Activated CD4-positive, CD25-positive, alpha-beta regulatory T cell treated with anti-CD3 and anti-CD28 coated beads, Interleukin-2, amount 50 U/mL, for 72 hours (primary cell): ENCODE measurements at regions not wholly inside any gene's neighbourhood (a gene's known extent, or its start where the extent isn't known, plus 50 kb on each side); places are given as distances from the start of the nearest gene placed in this dataset.
A peak's percentile ranks its signal among the peaks of the same experiment; 100 is the strongest.
"Not testable (repeated sequence)": the region's sequence is repeated elsewhere in the genome, so short reads cannot be mapped to it uniquely, and the experiment has no call there.

Source experiments
- DNase-seq: peaks from one replicate; pipeline ENCODE4 v3.0.0; 2021

DNA sequence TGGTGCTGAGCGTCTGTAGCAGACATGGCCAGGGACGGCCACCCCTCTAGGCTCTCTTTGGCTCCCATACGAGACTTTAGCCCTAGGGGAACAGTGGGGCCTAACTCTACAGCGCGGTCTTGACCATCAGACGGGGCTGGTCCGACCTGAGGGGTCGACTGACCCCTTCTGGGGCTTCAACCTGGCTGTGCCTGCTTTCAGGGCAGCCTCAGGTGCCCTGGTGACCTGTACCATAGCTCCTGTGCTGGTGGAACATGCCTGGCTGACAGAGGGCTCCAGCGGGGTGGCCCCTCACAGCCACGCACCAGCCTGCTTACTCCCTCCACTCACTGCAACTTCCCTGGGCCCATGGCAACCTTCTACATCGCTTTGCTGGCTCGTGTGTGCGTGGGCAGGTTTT lies 423.4 kb upstream of the SEMA6A start:
- no peak for DNase-seq

DNA sequence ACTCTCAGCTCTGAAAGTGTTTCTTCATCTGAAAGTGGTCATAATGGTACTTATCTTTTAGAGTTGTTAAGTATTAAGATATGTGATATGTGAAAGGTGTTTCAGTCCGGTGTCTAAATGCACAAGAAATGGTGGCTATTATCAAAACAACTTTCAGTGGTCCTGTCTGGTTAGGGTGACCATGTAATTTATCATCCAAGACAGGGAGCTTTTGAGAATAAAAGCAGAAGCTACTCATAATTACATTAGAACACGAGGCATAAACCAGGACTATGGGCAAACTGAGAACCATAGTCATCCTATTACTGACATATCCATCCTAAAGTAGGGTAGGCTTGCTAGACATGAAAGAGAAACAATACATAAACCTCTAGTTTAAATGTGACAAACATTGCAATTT lies 418.1 kb upstream of the SEMA6A start:
- DNase-seq = no peak

DNA sequence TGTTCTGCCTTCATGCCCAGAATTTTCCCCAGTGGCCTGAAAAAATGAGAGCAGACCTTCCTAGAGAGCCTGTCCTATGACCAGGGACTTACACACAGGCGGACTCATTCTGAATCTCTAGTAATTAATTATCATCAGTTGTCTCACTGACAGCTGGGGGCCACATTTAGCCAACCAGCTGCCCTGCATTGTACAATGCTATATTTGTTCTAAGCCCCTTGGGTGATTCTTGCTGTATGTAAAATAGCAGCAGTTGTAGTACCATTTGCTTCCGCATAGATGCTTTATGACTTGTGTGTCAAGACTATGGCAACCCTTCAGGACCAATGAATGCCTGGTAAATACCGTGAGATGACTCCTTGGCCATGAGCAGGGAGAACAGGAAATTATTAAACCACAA lies 415.4 kb upstream of the SEMA6A start:
- no peak for DNase-seq

DNA sequence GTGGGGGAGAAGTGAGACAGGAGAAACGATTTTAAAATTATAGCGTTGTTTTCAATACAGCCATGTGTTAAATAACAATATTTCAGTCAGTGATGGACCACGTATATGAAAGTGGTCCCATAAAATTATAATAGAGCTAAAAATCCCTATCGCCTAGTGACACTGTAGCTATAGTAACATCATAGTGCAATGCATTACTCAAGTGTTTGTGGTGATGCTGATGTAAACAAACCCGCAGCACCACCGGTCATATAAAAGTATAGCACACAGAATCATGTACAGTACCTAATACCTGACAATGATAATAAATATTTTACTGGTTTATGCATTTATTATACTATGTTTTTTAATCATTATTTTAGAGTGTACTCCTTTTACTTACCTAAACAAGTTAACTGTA lies 407.4 kb upstream of the SEMA6A start:
- no peak for DNase-seq

DNA sequence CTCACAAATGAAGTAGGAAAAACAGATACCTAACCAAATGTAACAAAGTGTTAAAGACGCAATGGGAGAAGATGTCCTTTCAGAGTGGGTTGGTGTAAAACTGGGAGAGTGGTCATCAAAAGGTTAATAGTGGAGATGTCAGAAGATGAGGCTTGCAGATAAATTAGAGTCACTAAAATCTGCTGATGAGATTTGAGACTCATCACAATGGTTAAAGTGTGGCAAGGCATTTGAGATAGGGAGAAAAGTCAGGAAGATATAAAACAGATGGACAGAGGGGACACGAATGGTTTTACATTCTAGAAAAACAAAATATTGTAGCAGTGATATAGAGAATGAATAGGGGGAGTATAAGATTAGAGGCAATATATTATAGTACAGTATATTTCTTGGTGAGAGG lies 406.0 kb upstream of the SEMA6A start:
- no peak for DNase-seq

DNA sequence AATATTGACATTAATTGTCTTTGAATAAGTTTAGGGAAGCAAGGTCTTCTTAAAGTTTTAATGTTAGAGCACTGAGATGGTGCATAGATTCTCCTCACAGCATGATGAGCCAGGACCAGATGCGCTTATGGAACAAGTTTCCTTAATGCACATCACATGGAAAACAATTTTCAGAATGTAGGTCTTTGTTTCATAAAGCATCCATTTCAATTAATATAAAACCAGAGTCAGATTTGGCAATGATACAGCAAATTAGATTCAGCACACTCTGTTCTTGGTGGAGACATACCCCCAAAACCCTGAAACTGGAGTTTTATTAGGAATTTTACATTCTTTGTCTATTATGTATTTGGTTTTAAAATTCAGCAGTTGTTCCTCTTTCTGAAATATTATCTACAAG lies 402.1 kb upstream of the SEMA6A start:
- DNase-seq = no peak

DNA sequence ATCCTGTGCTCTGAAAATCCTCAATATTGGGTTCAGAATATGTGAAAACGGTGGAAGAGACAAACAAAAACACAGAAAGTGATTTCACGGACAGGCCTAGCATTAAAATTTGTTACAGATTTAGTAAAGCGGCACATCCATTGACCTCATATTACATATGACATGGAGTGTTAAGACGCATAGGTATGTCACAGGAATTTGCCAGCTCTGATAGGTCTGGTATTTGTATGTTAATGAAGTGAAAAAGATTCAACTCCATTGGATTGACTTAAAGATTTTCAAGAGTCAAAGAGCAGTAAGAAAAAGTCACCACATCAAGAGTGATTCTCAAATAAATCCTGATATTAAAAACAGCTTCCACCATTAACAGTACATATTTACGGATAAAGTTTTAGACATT lies 396.5 kb upstream of the SEMA6A start:
- no peak for DNase-seq

DNA sequence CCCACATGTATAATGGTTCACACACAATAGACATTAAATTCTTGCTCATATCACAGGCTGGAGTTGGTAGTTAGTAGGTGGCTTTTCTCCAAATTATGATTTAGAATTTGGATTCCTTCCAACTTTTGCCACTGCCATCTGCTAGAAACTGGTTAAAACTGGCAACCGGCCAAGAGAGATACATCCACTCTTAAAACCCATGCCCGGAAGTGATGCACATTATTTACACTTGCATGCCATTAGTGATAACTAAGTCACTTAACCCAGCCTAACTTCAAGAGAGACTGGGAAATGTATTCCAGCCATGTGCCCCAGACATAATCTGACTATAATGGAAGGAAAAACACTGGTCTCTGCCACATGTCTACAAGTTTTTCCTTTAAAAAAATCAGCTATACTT lies 395.7 kb upstream of the SEMA6A start:
- no peak for DNase-seq

DNA sequence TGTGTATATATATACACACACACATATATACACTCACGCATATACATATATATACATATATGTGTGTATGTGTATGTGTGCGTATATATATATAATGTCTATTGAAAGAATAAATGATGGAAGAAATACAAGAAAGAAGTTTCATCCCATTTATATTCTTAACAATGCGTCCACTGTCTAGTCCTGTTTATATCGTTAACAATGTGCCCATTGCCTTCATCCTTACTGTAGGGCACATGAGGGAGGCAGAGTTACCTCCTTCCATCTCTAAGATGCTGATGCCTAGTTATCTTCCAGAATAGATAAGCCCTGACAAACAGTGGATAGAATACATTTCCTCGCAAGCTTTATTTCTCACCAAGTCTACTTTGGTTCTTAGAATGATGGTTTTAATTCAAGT lies 389.8 kb upstream of the SEMA6A start:
- no peak for DNase-seq

DNA sequence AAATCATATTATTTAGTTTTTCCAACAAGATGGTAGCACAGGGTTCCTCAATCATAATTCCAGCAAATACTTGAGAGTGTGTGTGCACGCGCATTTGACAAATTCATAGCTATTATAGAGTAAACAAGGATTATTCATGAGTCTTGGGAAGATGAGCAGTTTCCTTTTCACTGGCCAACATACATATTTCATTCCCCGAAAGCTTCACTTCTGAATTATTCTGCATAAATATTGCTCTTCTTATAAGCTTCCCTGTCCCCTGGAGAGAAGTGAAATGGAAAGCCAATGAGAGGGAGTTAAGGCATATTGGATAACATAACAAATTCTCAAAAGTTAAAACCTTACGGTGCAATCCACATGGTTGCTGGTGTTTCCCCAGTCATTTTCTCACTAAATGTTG lies 386.4 kb upstream of the SEMA6A start:
- DNase-seq = no peak

DNA sequence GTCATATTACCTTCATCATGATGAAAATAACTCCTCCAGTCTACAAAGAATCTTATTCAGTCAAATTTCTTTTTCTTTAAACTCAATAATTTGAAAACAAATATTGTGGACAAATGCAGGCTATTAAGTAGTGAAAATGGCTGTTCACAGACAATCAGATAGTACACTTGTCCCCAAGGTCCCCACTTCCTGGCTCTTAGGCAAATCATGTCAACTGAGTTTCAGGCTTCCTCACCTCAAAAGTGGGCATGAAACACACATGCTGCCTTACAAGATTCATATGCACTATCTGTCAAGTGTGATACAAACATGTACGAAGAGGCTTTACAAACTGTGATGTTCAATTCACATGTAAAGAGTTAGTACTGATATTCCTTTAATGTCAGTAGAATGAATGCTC lies 385.2 kb upstream of the SEMA6A start:
- no peak for DNase-seq

DNA sequence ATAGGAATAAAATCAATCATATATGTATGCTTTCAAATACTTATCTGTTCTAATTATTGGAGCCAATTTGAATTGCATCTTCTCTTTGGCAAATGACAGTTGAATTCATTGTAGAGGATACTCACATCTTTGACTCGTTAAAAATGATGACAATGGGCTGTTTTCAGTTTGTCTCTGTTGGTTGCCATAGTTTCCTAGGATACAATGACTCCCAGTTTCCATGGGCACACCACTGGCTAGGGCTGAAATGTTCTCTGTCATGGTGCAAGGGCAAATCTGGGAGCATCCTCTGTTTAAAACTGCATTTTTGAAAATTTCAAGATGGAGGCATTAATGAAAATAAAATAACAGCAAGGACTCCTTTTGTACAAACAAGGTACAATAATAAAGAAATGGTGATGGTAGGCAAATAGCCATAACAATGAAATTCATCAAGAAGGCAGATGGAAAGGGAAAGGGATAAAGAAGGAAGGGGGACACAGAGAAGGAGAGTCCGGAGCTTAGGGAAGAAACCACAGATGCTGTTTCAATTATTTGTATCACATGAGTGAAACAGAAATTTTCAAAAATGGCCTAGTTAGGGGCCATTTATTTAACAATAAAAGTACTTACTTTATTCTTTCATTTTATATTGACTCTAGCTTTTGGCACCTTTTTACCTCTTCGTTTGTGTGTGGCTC lies 378.8 kb upstream of the SEMA6A start:
- DNase-seq = no peak

DNA sequence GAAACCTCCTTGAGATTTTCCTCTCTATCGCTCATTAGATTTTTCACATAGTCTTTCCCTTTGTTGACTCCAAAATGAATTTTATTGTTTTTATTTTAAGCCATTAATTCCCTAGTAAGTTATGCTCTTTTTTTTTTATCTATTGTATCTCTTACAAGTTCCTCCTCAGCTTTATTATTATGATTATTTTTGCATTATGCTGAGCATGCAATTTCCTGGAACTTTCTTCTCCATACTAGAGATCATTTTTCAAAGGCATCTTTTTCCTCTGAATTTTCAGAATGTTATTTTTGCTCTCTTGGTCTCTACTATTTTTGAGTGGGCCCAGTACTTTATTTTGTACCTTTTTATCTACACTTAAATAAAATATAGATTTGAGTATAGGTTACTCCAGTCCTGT lies 376.6 kb upstream of the SEMA6A start:
- DNase-seq = no peak

DNA sequence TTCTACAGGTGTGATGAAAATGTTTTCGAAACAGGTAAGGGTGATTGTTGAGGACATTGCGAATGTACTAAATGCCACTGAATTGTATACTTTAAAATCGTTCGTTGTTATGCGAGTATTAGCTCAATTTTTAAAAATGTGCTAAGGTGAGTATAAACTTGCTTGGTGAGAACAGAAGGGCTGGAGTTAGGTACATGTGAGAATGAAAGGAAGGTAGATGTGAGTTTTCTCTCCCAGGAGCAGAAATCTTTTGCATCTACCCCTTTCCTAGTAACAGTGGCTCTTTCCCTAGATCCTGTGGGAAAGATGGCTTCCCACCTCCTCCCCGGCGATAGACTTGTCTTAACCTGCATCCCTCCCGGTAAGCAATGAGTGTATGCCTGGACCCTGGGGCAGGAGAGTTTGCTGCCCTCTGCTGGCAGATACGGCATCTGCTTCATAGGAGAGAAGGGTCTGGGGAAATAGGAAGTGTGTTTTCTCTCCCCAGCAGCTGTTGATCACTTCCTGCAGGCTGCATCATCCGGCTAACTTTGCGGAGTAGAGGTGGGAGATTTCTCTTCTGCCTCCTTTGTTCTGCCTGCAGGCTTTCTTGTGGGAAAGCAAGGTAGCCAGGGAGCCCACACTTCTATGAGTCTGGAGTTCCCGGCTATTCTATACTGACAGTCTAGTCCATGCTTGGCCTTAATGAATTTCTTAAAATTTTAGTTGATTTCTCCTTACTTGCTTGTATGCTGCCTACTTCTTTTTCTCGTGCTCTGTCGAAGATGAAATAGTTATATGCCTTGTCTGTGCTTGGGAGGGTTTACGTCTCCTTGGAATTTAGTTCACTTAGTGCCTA lies 373.3 kb upstream of the SEMA6A start:
- peak; percentile 37 for DNase-seq

DNA sequence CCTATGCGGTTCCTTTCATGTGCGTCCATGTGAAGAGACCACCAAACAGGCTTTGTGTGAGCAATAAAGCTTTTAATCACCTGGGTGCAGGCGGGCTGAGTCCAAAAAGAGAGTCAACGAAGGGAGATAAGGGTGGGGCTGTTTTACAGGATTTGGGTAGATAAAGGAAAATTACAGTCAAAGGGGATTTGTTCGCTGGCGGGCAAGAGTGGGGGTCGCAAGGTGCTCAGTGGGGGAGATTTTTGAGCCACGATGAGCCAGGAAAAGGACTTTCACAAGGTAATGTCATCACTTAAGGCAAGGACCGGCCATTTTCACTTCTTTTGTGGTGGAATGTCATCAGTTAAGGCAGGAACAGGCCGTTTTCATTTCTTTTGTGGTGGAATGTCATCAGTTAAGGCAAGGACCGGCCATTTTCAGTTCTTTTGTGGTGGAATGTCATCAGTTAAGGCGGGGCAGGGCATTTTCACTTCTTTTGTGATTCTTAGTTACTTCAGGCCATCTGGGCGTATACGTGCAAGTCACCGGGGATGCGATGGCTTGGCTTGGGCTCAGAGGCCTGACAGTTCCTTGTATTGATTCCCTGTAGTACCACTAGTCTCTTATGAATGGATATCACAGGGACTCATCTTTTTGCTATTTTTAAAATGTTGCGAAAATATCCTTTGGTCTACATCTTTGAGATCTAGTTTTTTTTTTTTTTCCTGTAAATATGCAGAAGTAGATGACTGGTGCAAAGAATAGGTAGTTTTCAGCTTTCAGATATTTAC lies 371.2 kb upstream of the SEMA6A start:
- DNase-seq = not testable (repeated sequence)

DNA sequence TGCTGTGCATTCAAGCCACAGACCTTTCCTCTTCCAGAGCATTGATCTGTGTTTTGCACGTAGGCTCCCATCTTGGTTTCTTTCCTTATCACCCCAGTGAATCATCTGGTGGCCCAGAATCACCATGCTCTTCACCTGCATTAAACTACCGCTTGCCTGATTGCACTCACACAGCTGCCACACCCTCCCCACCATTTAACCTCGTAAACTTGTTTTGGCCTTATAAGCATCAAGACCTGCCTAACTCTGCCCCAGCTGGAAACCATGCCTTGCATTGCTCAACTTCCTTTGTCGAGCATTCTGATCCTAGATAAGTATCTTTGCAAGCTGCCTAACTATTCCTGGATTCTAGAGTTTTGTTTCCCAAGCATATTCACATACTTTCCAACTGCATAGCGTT lies 369.6 kb upstream of the SEMA6A start:
- DNase-seq = no peak

DNA sequence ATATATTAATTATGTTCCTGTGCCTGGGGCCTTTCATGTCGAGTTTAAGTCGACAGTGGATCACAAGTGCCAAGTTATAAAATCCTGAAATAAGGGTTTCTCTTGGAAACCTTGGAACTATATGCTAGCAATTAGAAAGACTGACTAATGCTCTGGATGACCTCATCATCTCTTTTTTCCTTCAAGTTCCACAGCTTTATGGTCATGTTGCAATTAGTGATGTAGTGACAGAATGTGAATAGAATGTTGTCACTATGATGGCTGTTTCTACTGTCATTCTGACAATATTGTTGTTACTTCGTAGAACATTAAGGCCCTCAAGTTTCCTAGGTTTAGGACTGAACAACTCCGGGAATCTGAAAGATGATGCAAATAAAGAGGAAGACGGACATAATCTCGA lies 368.0 kb upstream of the SEMA6A start:
- DNase-seq = no peak

DNA sequence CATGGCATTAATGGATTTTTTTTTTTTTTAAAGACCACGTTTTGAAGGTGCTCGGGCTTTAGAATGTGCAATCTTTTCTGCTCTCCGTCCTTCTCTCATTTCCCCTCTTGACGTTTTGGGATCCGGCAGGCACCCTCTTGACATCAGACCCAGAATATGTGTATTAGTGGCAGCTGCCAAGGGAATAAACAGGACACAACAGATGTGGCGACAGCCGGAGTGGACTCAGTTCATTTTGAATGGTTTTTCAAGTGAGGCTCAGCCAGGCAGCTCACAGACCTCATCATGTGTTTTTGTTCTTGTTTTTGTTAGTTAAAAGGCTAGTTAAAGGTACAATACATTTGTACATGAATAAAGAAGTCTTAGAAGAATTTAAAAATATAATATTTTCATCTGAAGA lies 365.0 kb upstream of the SEMA6A start:
- DNase-seq = no peak

DNA sequence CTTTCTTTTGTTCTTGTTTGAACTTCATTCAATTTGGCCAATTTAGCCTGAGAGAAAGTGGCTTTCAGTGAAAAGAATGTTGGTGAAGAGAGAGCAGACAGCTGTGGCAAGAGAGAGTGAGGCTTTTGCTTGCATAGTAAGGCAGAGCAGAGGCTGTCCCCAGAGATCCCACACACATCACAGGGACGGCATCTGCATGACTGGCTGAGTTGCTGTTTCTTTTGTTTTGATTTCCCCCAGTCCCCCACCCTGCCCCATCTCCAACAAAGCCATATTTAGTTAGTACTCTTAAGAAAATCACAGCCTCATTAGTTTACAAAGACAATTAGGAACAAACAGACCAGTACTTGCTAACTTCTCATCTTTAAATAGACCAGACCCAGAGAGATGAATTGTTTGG lies 363.9 kb upstream of the SEMA6A start:
- DNase-seq = no peak

DNA sequence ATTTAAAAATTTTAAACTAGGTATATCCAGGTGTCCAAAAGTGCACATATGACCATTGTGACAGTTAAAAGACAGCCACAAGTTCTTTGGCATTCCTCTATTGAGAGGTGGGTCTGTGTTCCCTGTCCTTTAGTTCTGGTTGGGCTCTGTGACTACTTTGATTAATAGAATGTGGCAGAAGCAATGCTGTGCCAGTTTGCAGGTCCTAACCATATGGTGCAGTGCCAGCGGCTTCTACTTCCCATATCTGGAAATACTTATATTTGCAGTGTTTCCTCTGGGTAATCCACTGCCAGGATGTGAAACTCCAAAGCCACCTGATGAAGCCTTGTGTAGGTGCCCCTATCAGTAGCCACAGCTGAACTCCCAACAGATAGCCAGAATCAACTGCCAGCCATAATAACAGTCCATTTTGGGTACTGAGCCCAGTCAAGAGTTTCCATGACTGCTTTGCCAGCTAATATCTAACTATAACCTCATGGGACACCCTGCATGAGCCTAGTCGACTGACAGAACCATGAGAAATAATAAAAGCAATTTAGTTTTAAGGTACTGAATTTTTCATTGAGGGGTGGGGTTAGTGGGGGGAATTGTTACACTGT lies 361.0 kb upstream of the SEMA6A start:
- DNase-seq = no peak

DNA sequence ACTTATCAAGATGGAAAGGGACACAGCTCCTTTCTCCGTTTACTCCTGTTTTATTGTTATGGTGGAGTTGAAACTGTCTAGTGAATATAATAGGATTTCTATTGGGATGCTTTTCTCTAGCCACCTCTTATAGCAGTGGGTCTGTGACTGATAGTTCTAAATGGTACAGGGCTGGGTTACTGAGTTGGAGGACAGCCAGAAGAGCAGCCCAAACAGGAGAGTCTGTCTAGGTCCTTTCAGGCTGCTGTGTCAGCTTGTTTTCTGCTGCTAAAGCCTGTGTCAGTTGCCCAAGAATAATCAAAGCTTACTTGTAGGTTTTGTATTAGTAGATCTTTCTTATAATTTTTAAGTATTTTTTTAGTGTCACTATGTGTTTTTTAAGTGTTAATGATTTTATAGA lies 356.0 kb upstream of the SEMA6A start:
- no peak for DNase-seq

DNA sequence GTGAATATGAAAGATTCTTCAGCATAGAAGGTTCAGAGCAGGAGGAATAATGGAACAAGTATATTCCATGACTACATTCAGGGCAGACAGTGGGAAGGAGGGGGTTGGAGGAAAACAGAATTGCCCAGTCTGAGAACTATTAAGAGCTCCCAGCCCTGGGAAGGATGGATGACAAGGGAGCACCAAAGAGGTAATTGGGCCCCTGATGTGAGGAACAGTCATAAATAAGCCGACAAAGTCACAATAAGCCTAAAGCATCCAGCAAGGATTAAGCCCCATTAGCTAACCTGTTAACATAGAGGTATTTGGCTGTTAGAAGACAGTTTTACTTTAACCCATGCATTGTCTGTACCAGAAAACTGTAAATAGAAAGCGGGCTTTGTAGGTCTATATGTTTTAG lies 348.7 kb upstream of the SEMA6A start:
- DNase-seq = no peak

DNA sequence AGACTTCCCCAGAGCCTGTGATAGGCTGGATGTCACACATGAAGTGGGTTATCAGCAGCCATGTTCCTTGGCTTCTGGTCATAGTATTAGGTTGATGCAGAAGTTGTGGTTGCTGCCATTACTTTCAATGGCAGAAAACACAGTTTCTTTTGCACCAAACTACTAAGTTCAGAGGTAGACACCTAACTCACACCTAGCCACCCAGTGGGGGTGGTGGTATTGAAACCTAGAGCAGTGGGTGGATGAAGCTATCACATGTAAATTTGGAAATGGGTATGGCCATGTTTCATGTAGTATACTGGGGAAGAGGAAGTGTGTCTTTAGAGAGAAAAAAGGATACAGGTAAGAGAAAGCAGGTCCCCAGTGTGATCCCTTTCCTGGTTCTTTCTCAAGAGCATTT lies 347.9 kb upstream of the SEMA6A start:
- no peak for DNase-seq
